SJCRH30 (cell line): ENCODE measurements at regions not wholly inside any gene's neighbourhood (a gene's known extent, or its start where the extent isn't known, plus 50 kb on each side); places are given as distances from the start of the nearest gene placed in this dataset.
A peak's percentile ranks its signal among the peaks of the same experiment; 100 is the strongest.
"Not testable (repeated sequence)": the region's sequence is repeated elsewhere in the genome, so short reads cannot be mapped to it uniquely, and the experiment has no call there.

Experiments
- DNase-seq, 2 experiments: peaks; one replicate each; pipeline ENCODE4 v3.0.0-alpha.2; 2015 to 2020
- H3K27ac ChIP-seq: fragments of 250-450 bp; sonication (Bioruptor Pico); 2 replicates; pipeline ENCODE4 v1.5.1; 2020; ENCODE audit warnings: mild to moderate bottlenecking, moderate library complexity
- H3K27me3 ChIP-seq: fragments of 250-450 bp; sonication (Bioruptor Pico); 2 replicates; pipeline ENCODE4 v1.5.1; 2020; ENCODE audit warnings: mild to moderate bottlenecking, moderate library complexity
- H3K36me3 ChIP-seq: fragments of 250-450 bp; sonication (Bioruptor Pico); 2 replicates; pipeline ENCODE4 v1.5.1; 2020; ENCODE audit warnings: mild to moderate bottlenecking, moderate library complexity
- H3K4me1 ChIP-seq: fragments of 250-450 bp; sonication (Bioruptor Pico); 2 replicates; pipeline ENCODE4 v1.5.1; 2020; ENCODE audit warnings: mild to moderate bottlenecking, moderate library complexity
- H3K4me3 ChIP-seq: fragments of 250-450 bp; sonication (Bioruptor Pico); 2 replicates; pipeline ENCODE4 v1.5.1; 2020; ENCODE audit warnings: mild to moderate bottlenecking, moderate library complexity
- H3K9me3 ChIP-seq: fragments of 250-450 bp; sonication (Bioruptor Pico); replicated peaks from 2 replicates; pipeline ENCODE4 v1.5.1; 2020; ENCODE audit warnings: mild to moderate bottlenecking, moderate library complexity

DNA sequence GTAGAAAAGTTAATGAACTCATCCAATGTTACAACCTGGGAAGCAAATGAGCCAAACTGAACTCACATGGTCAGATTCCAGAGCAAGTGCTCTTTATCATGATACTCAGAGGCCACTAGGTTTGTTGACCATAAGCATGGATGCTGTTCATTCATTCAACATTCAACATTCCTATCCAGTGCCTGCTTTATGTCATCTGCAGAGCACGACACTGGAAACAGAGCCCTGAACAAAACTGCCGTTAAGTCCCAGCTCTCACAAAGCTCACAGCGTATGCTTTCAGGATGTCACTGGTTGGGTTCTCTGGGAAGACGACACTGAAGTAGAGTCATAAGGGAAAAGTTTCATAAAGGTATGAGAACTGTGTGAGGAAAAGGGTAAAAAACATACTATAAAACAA, 105.8 kb upstream of the TRIM77 start:
- no peaks in the 10 kb centered on the region for H3K4me1 ChIP-seq
- no peak for DNase-seq
- H3K4me3 ChIP-seq = no peak overlapping the region
- no peaks in the 10 kb centered on the region for H3K27me3 ChIP-seq
- H3K9me3 ChIP-seq = no peaks in the 10 kb centered on the region
- no peak overlapping the region for H3K27ac ChIP-seq
- H3K36me3 ChIP-seq = no peaks in the 10 kb centered on the region

DNA sequence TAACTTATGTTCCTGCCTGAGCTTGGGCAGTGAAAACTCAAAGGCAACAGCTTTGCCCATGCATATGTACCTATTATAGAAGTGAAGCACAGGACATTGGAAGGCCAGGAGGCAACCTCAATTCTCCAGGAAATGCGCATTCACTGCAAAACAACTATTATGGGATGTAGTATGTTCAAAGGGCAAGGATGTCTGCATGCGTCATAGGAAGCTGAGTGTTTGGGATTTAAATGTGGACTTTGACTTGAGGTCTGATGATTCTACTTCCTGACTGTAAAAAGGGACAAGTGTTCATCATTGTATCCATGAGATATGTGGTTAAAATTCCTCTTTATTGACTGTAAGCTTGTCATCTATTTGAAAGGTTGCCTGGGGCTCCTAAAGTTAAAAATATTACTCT, 103.3 kb upstream of the TRIM77 start:
- H3K27me3 ChIP-seq, H3K27ac ChIP-seq, H3K4me3 ChIP-seq, H3K9me3 ChIP-seq, H3K4me1 ChIP-seq, DNase-seq, H3K36me3 ChIP-seq: not testable (repeated sequence)

DNA sequence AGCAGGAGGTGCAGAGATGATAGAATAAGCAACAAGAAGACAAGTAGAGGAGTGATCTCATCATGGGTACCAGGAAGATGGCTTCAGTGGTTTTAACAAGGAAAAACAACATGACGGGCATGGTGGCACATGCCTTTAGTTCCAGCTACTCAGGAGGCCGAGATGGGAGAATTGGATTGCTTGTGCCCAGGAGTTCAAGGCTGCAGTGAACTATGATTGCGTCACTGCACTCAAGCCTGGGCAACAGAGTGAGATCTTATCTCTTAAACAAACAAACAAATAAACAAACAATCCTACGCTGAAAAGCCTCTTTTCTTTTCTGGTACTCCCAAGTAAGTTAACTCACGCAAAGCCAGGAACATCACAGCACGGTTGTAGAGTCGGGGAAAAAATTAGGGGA, 102.6 kb upstream of the TRIM77 start:
- not testable (repeated sequence) for H3K36me3 ChIP-seq, H3K4me3 ChIP-seq, H3K4me1 ChIP-seq, H3K27me3 ChIP-seq, H3K9me3 ChIP-seq, DNase-seq, H3K27ac ChIP-seq

DNA sequence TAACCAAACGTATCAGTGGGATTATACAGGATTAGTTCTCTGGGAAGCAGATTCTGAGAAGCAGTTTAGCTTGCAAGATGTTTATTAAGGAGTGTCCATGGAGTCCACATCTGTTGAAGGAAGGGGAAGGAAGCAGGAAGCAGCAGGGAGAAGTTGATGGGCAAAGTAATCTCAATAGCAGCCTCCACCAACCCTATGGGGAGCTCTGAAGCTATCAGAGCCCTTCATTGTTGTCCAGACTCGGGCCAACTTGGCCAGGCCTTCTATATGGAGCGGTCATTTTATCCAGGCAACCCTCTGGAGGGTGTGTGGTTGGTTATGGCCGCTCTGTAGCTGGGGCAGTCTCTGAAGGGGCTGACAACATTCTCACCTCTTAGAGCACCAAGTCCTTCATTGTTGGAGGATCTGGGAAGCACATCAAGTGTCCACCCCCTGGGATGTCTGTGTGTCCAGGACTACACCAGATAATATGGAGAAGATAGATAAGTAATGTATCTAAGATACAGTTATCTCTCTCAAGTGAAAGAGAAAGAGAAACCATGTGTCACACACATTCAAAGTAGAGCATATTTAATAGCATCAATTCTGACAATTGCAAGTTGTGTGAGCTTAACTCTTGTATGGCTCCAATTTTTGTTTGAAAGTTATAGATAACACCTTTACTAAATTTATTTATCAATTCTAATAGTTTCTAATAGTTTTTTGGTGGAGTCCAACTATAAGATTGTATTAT, 101.7 kb upstream of the TRIM77 start:
- no peak overlapping the region for H3K27ac ChIP-seq
- no peaks in the 10 kb centered on the region for H3K27me3 ChIP-seq
- no peaks in the 10 kb centered on the region for H3K4me1 ChIP-seq
- no peaks in the 10 kb centered on the region for H3K36me3 ChIP-seq
- H3K4me3 ChIP-seq = no peak overlapping the region
- H3K9me3 ChIP-seq = no peaks in the 10 kb centered on the region
- no peak for DNase-seq

DNA sequence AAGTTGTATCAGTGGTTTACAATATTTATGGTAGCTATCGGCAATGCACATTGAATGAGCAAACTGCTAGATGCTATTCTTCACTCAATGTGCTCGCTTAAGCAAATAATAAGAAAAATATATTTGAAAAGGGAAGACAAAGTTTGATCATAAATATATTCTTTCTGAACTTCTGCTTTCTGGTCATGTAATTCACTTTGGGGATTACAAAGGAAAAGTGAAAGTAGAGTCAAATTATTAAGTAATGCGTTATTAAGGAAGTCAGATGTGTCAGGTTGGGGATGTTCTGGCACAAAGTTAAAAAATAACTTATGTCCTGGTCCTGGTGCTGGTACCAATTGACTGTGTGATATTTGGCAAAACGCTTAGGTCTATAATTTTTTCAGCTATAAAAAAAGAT, 98.0 kb upstream of the TRIM77 start:
- no peaks in the 10 kb centered on the region for H3K9me3 ChIP-seq

DNA sequence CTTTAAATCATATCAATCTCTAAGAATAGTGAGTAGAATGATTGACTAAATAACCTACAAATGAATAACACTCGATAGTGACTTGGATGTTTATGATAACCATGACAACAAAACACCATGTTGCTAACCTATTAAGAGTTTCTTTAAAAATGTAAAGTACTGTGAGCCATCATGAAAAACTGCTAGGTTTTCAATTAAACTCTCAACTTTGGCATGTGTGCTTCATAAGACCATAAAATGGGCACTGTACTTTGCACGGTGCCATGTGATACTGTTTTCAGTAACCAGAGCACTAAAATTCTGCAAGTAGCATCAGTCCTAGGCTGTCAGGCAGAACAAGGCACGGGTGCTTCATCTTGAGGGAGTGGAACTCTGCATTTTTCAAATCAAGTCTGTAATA, 96.2 kb upstream of the TRIM77 start:
- Histone ChIP-seq H3K27ac (no peak overlapping the region), H3K9me3 (no peaks in the 10 kb centered on the region), H3K4me3 (no peak overlapping the region), H3K27me3 (no peaks in the 10 kb centered on the region), H3K4me1 (no peaks in the 10 kb centered on the region), H3K36me3 (no peaks in the 10 kb centered on the region)
- no peak for DNase-seq

More for the DNA sequence above, 98.0 kb upstream of the TRIM77 start:
- Histone ChIP-seq H3K4me1 (no peaks in the 10 kb centered on the region), H3K27me3 (no peaks in the 10 kb centered on the region), H3K4me3 (no peak overlapping the region), H3K27ac (no peak overlapping the region), H3K36me3 (no peaks in the 10 kb centered on the region)
- no peak for DNase-seq

DNA sequence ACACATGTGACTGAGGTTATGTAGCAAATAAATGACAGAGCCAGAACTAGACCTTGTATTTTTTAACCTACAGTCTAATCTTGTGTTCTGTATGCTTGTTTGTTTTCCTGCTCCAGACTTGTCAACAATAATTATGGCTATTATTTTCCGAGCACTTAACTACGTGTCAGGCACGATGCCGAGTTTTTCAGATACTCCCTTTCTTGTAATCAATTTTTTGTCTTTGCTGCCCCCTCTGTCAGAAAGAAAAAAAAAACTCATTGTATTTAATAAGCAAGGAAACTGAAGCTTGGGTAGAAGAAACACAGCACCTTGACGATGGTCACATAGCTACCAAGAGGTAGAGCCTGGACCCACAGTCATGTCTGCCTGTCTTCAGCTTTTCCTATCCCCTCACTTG, 95.7 kb upstream of the TRIM77 start:
- H3K4me1 ChIP-seq, H3K9me3 ChIP-seq, H3K27me3 ChIP-seq, H3K4me3 ChIP-seq, H3K27ac ChIP-seq, DNase-seq, H3K36me3 ChIP-seq: not testable (repeated sequence)

DNA sequence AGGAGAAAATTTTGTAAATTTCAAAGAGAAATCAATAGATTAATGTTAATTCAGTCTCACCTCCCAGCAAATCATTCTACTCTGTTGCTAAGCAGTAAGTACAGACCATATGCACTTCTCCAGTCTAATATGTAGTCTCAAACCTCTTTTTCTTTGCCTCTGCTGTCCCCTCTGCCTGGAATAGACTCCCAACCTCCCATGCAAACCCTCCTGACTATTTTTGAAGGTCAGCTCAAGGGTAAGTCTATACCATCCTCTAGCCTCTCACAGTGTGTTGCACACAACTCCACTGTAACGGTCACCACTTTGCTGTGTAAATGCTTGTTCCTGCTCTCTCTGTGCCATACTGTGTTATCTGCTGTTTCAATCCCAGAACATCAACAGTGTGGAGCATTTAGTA, 94.5 kb upstream of the TRIM77 start:
- not testable (repeated sequence) for DNase-seq, H3K4me1 ChIP-seq, H3K36me3 ChIP-seq, H3K4me3 ChIP-seq, H3K27ac ChIP-seq, H3K27me3 ChIP-seq, H3K9me3 ChIP-seq

DNA sequence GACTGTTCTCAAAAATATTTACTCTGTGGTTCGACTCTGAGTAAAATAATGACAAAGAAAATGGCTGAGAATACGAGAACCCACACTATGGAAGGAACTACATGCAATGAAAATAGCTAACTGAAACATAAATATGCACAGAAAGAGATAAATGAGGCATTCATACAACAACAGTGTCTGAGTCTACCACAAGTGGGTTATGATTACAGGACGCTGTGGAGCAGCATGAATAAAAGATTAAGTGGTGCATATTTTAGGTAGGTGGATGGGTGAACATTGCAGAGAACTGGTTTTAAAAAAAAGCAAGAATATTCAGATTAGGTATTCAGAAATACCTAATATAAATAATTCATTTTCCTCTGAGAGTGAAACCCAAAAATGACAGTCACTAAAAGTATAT, 93.9 kb upstream of the TRIM77 start:
- not testable (repeated sequence) for H3K27me3 ChIP-seq, H3K27ac ChIP-seq, H3K9me3 ChIP-seq, H3K4me1 ChIP-seq, DNase-seq, H3K36me3 ChIP-seq, H3K4me3 ChIP-seq

DNA sequence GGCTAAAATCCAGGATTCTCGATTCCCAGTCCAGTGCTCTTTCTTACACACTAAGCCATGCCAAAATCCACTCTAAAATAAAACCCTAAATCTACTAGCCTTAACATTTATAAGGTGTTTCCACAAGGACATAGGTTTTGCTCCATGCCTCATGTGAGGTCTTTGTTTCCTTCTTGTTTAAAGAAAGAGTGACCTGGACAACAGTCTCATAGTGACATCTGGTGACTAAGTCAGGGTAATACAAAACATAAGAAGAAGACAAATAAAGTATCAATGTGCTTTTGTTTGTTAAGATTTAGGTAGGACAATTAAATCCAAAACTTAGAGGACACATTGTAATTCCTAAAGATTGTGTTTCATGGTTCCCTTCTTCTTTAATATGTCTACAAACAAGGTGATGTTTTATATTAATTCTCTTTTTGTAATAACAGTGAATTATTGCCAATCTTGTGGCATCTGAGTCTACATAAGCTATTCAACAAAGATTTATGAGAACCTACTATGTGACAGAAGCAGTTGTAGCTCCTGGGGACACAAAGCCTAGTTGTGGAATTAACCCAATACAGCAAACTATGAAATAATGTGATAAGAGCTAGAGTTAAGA, 93.0 kb upstream of the TRIM77 start:
- DNase-seq, H3K4me1 ChIP-seq: not testable (repeated sequence)

DNA sequence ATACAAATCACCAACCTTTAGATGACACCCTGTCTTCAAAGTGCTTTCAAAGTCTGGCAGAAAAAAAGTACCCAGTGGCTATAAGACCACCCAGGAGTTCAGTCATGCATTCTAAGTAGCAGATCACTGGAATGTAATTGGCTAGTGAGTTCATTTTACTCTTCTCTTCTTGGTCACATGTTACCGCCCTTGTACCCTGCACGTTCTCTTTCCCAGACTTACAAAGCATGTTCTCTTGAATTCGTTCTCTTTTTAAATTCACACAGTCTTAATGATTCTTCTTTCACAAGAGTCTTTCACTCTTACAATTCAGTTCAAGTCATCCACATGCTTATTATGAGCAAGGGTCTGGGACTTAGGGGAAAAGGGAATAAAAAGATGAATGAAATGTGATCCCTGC, 89.4 kb upstream of the TRIM77 start:
- not testable (repeated sequence) for H3K36me3 ChIP-seq, H3K9me3 ChIP-seq, H3K27me3 ChIP-seq, H3K27ac ChIP-seq, H3K4me1 ChIP-seq, H3K4me3 ChIP-seq
- peak in 1 of 2 experiments; percentile 6 for DNase-seq

More for the DNA sequence above, 93.0 kb upstream of the TRIM77 start:
- H3K36me3 ChIP-seq, H3K9me3 ChIP-seq, H3K27ac ChIP-seq, H3K27me3 ChIP-seq, H3K4me3 ChIP-seq: not testable (repeated sequence)

DNA sequence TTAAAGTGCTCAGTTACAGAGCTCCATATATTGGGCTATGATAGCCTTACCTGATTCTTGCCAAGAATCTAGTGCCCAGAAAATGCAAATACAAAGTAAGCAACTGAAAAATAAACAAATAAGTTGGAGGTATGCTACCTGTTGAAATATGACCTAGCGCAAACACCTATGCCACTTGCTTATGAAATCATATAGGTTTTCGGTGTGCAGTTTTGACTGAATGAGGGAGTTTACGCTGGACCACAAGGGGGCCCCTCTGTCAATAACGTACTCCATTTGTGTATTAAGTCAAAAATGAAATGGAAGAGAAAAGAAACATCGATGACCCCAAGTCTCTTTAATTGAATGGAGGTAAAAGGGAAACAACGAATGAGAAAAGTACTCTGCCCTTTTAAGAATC, 84.9 kb upstream of the TRIM77 start:
- no peaks in the 10 kb centered on the region for H3K36me3 ChIP-seq
- H3K4me1 ChIP-seq = no peaks in the 10 kb centered on the region
- H3K9me3 ChIP-seq = no peaks in the 10 kb centered on the region
- no peak overlapping the region for H3K27ac ChIP-seq
- DNase-seq = peak in 1 of 2 experiments; percentile 3
- H3K27me3 ChIP-seq = no peaks in the 10 kb centered on the region
- no peak overlapping the region for H3K4me3 ChIP-seq

DNA sequence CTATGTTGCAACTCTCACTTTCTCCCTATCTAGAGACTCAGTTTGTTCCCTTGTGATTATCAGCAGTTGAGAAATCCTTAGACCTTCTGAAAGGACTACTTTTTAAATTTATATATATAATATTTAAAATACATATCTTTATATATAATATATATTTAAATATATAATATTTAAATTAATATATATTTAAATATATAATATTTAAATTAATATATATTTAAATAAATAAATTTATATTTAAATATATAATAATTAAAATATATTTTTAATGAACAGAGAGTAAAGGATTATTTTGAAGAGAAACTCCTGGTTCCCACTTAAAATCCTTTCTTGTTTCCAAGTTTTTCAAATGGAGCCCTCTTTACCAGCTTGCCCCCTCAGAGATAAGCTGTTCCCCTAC, 83.7 kb upstream of the TRIM77 start:
- H3K4me1 ChIP-seq = no peaks in the 10 kb centered on the region
- H3K36me3 ChIP-seq = no peaks in the 10 kb centered on the region
- no peaks in the 10 kb centered on the region for H3K9me3 ChIP-seq
- no peak overlapping the region for H3K27ac ChIP-seq
- no peak for DNase-seq
- H3K27me3 ChIP-seq = no peaks in the 10 kb centered on the region
- no peak overlapping the region for H3K4me3 ChIP-seq

DNA sequence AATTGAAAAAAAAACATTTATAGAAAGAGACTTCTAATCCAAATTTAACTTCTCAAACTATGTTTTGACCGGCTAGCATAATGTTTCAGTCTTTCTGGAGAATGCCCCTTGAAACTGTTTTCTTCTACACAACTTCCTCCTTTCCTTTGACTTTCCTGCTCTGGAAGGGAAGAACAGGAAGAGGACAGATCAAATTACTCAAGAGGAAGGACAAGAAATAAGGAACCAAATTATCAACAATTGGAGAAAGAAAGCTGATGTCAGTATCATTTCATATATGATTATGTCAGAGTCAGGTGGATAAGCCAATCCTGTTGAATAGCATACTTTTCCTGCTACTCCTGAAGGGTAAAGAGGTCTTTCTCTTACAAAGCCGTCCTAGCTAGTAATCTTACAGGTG, 83.2 kb upstream of the TRIM77 start:
- H3K9me3 ChIP-seq, DNase-seq, H3K27ac ChIP-seq, H3K27me3 ChIP-seq, H3K36me3 ChIP-seq, H3K4me3 ChIP-seq, H3K4me1 ChIP-seq: not testable (repeated sequence)

DNA sequence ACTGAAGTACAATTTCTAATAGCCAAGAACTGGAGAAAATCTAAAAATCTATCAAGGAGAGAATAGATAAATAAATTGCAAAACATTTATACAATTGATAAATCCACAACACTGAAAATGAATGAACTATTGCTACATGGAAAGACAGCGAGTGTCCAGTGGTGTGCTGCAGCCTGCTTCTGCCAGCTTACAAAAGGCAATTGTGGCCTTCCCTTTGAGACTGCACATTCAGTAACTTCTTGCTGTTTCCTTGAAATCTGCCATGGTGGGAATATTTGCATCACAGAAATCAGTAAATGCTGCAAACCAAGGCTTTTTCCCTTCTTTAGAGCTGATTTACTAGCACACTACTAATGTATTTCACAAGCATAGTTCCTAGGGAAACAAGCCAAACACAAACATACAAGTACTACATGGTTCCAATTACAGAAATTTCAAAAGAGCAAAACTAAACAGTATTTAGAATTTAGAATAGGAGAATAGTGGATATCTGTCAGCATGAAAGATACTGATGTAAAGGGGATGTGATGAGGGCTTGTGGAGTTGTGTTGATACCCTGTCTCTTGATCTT, 76.9 kb upstream of the TRIM77 start:
- Histone ChIP-seq H3K36me3 (no peaks in the 10 kb centered on the region), H3K4me3 (no peak overlapping the region), H3K4me1 (no peaks in the 10 kb centered on the region), H3K27me3 (no peaks in the 10 kb centered on the region), H3K9me3 (no peaks in the 10 kb centered on the region), H3K27ac (no peak overlapping the region)
- no peak for DNase-seq

DNA sequence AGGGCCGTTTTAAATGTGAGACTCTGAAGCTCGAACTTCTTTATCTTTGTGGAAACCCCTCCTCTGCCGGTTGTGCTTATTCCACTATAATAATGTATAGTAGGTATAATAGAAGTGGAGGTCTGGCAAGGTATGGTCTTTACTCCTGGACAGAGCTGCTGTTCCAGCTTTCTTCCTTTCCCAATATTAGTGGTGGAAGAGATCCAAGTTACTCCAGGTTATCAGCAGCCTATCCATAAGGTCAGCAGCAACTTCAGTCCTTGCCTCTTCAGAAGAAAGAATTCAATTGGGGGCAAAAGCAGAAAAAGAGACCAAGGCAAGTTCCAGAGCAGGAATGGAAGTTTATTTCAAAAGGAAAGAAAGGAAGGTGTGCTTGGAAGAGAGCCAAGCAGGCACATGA, 69.3 kb upstream of the TRIM77 start:
- H3K36me3 ChIP-seq, H3K4me3 ChIP-seq, DNase-seq, H3K27ac ChIP-seq, H3K4me1 ChIP-seq, H3K9me3 ChIP-seq, H3K27me3 ChIP-seq: not testable (repeated sequence)
